NCI-H2171 (cell line): ENCODE measurements at regions not wholly inside any gene's neighbourhood (a gene's known extent, or its start where the extent isn't known, plus 50 kb on each side); places are given as distances from the start of the nearest gene placed in this dataset.
"Not testable (repeated sequence)": the region's sequence is repeated elsewhere in the genome, so short reads cannot be mapped to it uniquely, and the experiment has no call there.

Experiments used
- DNase-seq: peaks from one replicate; lab custom pipeline; 2025; lab: John Stamatoyannopoulos, UW

- DNase-seq, result no peak
Measured at GRCh38 chr13:61138857-61139256, 276.8 kb downstream of the PCDH20 start.

GRCh38 chr13:61136515-61136914 lies 279.1 kb downstream of the PCDH20 start:
- DNase-seq, result no peak

- no peak for DNase-seq
Measured at GRCh38 chr13:61136093-61136492, 279.6 kb downstream of the PCDH20 start.

GRCh38 chr13:61135583-61135982 lies 280.1 kb downstream of the PCDH20 start:
- DNase-seq, result no peak

GRCh38 chr13:61128850-61129645 lies 286.6 kb downstream of the PCDH20 start:
- DNase-seq, result no peak

- DNase-seq, result no peak
Measured at GRCh38 chr13:61123538-61124289, 291.9 kb downstream of the PCDH20 start.

GRCh38 chr13:61113140-61113658 lies 302.4 kb downstream of the PCDH20 start:
- no peak for DNase-seq

GRCh38 chr13:61111529-61111928 lies 304.1 kb downstream of the PCDH20 start:
- no peak for DNase-seq

- DNase-seq, result no peak
Measured at GRCh38 chr13:61110732-61111131, 304.9 kb downstream of the PCDH20 start.

- DNase-seq, result no peak
Measured at GRCh38 chr13:61109741-61110140, 305.9 kb downstream of the PCDH20 start.

GRCh38 chr13:61107989-61108388 lies 307.7 kb downstream of the PCDH20 start:
- no peak for DNase-seq

- DNase-seq, result no peak
Measured at GRCh38 chr13:61095885-61096284, 319.8 kb downstream of the PCDH20 start.

GRCh38 chr13:61094865-61095264 lies 320.8 kb downstream of the PCDH20 start:
- no peak for DNase-seq

GRCh38 chr13:61089894-61090293 lies 325.8 kb downstream of the PCDH20 start:
- not testable (repeated sequence) for DNase-seq

GRCh38 chr13:61086087-61086486 lies 329.6 kb downstream of the PCDH20 start:
- no peak for DNase-seq

- DNase-seq, result no peak
Measured at GRCh38 chr13:61084988-61085387, 330.7 kb downstream of the PCDH20 start.

- no peak for DNase-seq
Measured at GRCh38 chr13:61078976-61079770, 336.5 kb downstream of the PCDH20 start.

- no peak for DNase-seq
Measured at GRCh38 chr13:61052175-61052574, 363.5 kb downstream of the PCDH20 start.

- no peak for DNase-seq
Measured at GRCh38 chr13:61045251-61045650, 370.4 kb downstream of the PCDH20 start.

GRCh38 chr13:61040181-61040580 lies 375.5 kb downstream of the PCDH20 start:
- DNase-seq, result no peak

- DNase-seq, result no peak
Measured at GRCh38 chr13:61039302-61039701, 376.3 kb downstream of the PCDH20 start.

- DNase-seq, result no peak
Measured at GRCh38 chr13:61036715-61037114, 378.9 kb downstream of the PCDH20 start.
